ENCODE measurements at regions not wholly inside any gene's neighbourhood (a gene's known extent, or its start where the extent isn't known, plus 50 kb on each side); places are given as distances from the start of the nearest gene placed in this dataset.

DNA sequence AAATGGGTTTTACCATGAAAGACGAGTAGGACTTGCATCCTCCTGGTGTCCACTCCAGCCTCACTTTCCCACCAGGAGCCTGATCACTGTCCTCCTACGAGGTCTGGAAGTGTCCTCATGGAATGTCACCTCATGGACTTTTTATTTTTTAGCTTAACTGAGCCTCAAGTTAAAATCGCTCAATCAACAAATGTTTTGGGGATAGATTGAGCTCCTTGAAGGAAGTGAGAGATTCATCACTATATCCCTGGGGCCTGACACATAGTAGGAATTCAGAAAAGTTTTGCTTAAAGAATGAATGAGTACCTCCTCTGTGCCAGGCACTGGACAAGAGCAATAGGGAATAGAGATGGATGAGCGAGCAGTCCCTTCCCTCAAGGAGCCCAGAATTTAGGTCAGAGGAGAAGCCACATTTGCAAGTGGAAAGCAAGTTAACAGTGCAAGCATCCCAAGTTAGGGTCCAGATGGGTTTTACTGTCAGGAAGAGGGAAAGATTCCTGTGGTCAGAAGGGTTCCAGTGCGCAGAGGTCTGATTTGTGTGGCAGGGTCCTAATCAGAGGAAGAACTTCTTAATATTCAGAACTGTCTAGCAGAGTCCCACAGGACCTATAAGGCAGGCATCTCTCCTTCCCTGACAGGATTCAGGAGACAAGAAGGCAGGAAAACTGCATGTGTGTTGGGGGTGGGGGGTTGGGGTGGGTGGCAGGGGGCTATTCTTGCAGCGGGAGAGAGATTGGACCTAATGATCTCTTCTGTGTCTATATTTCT is 67.0 kb downstream of the MYCN start:
- no peak for DNase-seq

DNA sequence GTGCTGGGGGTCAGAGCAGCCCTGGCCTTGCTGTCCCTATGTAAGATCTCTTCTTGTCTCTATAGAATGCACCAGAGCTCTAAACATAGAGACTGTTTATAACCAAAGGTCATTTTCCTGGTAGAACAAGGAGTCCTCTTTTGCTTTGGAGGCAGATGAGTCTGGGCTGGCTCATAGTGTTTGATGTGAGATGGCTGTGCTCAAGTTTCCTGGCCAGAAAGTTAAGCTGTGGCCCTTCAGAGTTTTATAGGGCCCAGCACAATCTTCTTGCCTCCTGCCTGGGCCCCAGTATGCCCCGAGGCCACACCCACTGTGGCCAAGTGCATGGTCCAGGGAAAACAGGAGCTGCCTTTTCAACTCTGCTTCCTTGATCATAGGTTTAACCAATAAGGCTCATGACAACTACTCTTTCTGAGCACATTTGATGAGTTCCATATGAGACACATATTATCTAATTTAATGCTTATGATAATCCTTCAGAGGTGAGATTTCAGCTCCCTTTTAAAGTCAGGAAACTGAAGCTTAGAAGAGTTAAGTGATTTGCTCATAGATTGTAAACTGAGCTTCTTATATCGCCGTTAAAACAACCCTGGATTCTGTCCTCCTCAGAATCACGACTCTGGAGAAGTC is 66.3 kb downstream of the MYCN start:
- no peak for DNase-seq

GRCh38 chr2:16005816-16006536 is 65.6 kb downstream of the MYCN start:
- no peak for DNase-seq

DNA sequence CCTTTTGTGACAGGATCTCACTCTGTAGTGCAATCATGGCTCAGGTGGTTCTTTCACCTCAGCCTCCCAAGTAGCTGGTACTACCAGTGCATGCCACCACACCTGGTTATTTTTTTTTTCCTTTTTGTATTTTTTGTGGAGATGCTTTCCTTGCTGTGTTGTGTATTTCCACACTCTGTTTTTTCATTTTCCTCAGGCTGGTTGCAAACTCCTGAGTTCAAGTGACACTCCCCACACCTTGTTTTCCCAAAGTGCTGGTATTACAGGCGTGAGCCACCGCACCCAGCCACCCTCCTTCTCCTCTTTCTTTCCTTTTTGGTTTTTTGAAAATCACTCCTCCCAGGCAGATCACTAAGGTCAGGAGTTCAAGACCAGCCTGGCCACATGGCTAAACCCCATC is 65.0 kb downstream of the MYCN start:
- DNase-seq = no peak

GRCh38 chr2:16003809-16004208 is 63.5 kb downstream of the MYCN start:
- no peak for DNase-seq

GRCh38 chr2:16003152-16003551 is 62.8 kb downstream of the MYCN start:
- DNase-seq = no peak

- no peak for DNase-seq
Measured at GRCh38 chr2:16002575-16002974, 62.2 kb downstream of the MYCN start.

DNA sequence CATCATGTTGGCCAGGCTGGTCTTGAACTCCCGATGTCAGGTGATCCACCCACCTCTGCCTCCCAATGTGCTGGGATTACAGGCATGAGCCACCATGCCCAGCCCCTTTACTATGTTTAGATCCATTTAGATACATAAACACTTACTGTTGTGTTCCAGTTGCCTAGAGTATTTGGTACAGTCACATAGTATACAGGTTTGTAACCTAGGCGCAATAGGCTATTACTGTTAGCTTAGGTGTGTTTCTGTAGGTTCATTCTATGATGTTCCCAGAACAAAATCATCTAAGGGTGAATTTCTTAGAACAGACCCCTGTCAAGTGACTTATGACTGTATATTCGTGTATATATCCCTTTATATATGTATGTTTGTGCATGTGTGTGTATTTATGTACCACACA is 61.8 kb downstream of the MYCN start:
- no peak for DNase-seq

- DNase-seq = no peak
Measured at GRCh38 chr2:16000642-16001041, 60.3 kb downstream of the MYCN start.

GRCh38 chr2:15999596-16000469 is 59.5 kb downstream of the MYCN start:
- DNase-seq = no peak

DNA sequence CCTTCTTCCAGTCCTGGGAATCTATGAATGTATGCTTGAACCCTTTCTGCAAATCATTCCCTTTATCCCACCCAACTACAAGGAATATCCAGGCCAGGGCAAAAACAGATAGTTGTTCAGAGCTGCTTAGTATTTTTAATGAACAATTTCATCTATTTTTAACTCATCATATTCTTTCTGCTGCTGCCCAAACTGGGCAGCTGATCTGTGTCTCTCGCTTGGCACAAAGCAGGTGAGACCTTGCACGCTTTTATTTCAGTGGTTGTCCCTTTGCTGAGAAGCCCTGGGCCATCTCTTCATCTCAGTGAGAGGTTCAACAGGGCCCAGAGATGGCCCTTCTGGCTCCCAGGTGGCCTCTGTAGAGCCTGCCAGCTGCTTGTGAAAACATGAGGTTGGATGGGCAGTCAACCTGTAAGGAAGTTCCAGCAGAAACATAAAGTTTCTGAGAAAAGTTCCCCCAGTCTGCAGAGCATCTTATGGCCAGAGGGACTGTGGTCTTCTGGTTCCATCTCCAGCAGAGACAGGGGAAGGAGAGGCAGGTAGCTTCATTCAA is 57.5 kb downstream of the MYCN start:
- DNase-seq = no peak

DNA sequence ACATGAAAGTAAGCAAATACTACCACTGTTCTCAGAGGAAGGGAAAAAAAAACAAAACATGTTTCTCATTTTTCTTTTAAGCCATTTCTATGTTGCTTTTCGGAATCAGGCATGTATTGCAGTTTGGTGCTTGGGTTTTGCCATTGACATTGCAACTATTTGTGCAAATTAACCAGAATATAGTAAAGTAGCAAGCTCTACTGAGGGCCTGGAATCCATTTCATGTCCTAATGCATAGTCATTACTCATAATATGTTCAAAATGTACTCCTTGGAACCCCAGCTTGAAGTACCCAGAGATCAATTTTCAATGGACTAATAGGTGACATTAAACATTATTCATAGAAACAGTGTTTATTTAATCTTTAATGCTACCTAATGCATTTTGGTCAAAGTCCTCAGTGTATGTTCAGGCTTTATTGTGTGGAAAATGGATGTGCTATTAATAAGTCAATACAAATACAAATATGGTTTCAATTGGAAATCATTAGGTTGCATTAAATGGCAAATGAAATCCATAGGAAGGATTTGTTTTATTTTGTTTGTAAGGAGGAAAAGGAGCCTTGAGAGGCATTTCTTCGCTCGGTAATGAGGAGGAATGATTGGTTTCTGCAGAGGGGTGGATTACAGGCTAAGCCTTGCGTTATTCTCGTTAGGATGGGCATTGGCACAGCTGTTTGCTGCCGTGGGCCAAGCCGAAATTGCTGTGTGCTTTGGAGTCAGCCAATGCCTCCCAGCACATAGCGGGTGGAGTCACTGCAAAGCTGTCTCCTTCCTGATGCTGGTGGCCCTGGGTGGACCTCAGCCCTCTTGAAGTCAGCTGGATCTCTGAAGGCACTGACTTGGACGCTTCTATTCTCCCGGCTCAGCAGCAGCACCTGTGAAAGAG is 56.4 kb downstream of the MYCN start:
- DNase-seq = no peak

Measured in NK-92 treated with Interleukin-12 subunit alpha and Interleukin-12 subunit beta, amount 100 ng/mL, for 24 hours (cell line).